NCI-H460 (cell line): ENCODE measurements at regions not wholly inside any gene's neighbourhood (a gene's known extent, or its start where the extent isn't known, plus 50 kb on each side); places are given as distances from the start of the nearest gene placed in this dataset.

Experiments
- DNase-seq: peaks from one replicate; pipeline ENCODE4 v3.0.0-alpha.2; 2016; ENCODE audit warnings: low read depth; ENCODE audit errors: extremely low read depth

DNA sequence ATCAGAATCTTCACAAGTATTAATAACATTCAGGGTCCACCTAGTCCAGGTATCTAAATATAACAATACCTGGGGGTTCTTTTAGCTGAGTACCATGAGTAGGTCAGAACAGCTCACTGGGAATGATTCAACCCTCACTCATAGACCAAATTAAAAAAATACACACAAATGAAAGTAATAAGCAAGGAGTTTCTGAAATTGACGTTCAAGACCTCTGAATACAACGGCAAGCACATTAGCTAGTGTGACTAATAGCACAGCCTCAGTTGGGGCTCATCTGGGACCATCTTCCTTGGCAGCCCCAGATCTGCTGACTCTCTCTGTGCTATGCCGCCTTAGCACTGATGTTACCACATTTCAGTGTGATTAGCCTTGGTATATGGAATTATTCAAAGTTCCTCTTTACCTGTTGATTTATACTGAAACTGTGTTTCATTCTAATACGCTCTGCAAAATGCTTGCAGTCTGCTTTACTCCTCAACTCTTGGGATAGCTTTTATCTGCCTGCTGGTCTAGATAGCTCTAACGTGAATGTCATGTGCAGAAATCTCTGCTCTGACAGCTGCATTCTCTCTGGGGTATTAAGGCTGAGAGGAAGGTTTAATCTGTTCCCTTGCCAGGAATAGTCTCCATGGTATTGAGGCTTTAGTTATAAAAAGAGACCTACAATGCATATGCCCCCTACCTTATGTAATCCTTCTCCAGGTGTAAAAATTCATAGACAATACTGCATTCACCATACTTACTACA, 153.3 kb downstream of the METTL4 start:
- DNase-seq = no peak

DNA sequence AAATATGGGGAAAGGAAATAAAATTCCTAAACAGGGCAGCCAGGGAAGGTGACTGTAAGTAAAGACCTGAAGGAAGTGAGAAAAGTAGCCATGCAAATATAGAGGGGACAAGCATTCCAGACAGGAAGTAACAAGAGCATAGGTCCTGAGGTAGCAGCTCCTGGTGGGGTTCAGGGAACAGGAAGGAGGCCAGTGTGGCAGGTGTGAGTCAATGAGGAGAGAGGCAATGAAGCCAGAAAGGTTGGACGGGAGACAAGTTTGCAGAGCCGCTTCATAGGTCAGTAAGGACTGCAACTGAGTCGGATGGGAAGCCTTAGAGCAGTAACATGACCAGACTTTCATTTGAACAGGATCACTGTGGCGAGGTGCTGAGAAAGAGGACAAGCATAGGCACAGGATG, 150.9 kb downstream of the METTL4 start:
- no peak for DNase-seq

DNA sequence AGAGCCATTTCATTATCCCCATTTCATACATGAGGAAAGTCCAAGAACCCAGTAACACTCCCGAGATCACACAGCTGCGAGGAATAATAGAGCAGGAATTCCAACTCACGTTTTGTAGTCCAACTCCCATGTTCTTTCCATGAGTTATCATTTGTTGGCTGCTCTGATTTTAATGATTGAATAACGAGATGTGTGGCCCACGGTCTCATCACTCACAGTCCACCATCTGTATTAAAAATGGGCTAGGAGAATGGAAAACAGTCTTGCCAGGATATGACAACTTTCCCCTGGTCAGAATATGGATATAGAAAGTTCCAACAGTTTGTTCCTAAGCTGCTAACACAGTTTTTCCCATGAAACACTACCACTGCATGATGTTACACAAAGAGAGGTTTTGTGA, 147.5 kb downstream of the METTL4 start:
- no peak for DNase-seq

DNA sequence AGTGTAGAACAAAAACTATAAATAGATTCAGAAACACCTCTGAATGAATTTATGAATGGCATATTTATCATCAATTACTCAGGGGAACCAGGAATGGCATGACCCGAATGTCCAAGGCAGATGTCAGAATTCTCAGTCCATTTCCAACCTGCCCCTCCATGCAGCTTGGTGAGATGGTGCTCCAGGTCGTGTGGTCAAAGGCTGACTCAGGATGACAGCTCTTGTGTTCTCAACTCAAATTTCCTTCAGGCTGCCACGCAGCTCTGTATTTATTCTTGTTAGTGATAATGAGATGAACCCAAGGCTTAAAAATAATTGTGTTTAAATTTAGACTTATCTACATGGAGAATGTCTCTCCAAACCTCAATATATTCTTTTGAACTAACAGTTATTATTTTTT, 146.9 kb downstream of the METTL4 start:
- no peak for DNase-seq

DNA sequence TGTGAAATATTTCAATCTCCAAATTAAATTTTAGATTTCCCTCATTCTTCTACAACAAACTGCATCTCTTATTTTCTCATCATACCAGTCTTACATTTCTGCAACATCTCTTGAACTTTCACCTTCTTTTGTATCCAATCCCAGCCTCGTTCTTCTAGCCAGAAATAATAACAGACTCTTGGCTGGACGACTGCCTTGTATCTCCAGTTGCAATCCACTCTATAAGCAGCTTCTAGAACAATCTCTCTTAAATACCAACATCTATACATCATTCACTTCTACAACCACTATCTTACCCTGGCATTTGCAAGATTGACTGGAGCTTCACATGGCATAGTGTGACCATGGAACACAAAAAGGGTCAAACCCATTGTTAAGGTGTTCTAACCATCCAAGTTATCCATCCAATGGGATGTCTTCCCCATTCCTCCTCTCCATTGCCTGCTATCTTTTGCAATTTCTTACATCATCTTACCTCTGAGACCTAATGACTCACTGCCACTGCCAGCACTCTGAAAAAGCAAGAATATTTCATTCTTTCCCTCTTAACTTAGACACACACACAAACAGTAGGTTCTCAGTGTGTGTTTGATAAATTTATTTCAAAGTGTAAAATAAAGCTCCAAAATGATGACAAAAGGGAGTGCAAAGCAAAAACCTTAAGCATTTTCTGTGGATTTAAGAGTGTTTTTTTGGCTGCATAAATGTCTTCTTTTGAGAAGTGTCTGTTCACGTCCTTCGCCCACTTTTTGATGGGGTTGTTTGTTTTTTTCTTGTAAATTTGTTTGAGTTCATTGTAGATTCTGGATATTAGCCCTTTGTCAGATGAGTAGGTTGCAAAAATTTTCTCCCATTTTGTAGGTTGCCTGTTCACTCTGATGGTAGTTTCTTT, 145.6 kb downstream of the METTL4 start:
- DNase-seq = no peak

DNA sequence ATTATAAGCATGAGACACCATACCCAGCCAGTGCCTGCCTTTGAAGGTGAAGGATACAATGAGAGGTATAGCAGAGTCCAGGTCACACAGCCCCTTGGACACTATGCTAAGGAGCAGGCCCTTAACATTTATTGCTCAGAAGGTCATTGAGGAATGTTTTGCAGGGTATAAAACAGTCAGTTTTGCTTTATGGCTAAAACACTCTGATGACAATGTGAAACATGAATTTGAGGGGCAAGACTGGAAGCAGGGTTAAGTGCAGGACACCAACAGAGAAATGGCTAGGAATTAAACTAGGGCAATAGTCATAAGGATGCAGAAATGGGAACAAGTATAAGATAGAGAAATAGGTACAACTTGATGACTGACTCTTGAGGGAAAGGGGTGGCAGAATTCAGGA, 141.1 kb downstream of the METTL4 start:
- no peak for DNase-seq

DNA sequence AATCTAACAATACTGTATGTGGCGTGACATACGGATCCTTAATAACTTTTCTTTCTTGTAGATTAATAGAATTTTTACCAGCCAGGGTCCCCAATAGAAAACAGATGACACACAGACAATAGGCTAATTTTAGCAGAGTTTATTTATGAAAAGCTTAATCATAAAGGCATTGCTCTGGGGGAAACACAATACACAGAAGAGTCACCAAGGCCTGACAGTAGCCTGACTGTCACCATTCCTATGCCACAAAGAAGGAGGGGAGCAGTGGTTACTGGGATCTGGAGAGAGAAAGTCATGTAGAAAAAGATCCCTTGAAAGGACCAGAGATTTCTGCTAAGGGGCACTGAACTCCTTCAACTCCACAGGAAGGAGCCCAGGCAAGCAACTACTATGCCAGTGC, 139.5 kb downstream of the METTL4 start:
- no peak for DNase-seq

DNA sequence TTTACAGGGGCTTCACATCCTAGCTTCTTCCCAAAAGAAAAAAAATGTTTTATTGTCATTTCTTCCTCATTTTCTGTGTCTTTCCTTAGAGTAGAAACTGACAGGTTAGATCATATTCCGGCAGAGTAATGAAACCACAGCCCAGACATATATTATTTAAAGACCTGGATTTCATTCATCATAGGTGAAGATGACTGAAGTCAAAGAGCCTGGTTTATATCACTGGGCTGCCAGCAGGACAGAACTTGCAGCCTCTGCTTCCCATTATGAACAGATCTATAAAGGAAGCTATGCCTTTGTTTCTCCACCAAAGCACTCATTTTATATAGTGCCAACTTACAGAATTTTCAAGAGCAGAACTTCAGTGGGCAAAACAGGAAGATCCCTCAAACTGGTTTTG, 137.9 kb downstream of the METTL4 start:
- DNase-seq = no peak

DNA sequence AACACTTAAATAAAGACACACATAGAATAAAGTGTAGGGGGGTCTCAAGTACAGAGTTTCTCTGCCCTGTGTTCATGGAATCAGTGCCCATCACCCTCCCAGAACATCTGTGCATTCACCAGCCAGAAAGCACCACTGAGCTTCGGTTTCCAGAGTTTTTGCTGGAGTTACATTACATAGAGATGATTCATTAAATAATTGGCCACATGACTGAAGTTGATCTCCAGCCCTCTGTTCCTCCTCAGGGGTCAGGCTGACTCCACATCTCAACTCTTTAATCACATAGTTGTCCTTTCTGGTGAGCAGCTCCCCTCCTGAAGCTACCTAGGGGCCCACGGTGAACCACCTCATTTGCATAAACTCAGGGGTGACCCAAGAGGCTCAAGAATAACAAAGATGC, 129.8 kb downstream of the METTL4 start:
- no peak for DNase-seq

DNA sequence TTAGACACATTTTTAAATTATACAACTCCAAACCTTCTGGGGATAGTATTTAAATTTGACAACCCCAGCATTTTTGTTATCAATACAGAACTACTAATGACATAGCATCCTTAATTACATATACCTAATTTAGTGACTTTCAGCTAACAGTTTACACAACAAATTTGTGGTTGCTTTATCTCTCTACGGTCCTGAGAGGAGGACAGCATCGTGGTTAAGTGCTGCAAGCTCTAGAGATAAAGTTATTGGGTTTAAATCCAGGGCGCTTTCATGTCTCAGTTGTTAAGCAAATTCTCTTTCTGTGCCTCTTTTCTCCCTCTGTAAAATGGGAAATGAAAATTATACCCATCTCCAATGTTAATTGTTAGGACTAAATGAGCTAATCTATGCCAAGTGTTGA, 129.3 kb downstream of the METTL4 start:
- no peak for DNase-seq

DNA sequence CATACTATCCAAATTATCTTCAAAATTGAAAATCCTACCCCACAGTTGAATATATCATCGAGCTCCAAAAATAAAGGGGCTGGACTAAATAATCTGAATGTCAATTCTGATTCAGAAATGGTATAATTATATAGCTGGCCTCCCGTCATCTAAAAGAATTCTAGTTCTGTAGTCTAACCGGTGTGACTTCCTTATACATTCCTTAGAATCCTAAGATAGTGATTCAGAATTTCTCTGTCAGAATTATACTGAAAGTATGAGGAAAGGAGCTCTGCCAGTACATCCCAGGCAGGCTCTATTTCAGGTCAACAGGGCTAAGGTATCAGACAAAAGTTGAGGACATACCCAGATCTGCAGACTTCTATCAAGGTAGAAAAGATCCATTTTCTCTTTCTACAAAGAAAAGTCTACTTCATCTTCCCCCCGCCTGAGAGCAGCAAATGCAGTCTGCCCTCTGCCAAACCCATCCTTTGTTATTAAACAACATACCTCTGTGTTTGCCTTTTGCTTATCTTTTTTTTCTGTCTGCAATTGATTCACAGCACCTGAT, 128.5 kb downstream of the METTL4 start:
- DNase-seq = no peak

DNA sequence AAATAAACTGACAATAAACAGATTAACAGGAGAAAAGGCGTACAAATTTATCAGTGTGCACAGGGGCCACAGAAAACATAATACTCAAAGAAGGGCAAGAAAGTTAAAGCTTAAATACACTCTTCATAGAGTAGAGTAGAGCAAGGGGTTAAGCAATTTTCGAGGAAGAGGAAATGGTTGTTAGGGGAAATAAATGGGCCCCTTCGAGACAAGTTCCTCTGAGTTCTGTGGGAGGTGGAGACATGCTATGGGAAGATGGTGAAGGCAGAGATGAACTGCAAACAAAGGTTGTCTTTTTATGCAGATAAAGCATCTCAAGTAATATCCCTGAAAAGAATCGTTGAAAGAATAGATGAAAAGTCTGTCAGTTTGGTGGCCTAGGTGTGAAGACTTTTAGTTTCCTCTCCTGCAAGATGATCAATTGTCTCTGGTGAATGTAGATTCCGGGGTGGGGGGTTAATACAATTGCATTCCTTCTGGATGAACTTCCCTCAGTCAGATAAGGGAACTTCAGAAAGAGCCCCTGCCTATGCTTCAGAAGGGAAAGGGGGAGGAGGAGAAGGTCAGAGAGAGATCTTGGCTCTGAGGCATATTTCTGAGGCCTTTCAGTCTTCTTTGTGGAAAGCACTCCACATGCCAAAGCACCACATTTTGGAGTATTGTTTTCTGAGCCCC, 127.0 kb downstream of the METTL4 start:
- DNase-seq = no peak

DNA sequence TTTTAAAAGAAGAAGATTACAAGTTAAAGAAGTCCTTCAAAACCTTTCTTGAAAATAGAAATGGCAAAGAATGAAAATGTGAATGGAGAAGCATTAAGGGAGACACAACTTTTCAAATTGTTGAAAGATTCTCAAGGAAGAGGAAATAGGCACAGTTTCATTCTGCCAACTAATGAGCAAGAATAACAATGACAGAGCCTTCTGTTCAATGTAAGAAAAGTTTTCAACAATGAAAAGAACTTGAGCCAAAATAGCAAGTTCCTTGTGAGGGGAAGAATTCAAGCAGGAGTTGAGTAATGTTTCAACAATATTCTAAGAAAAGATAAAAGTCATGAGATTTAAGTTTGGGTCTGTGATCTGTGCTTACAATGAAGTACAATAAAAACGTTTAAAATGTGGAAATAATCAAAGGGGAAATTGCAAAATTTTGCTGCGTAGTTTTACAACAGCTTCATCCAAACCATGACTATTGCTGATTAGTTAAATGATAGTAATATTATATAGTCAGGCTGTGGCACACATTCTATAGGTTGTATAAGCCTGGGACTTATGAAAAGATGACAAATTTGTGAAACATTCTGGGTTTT, 122.6 kb downstream of the METTL4 start:
- no peak for DNase-seq

DNA sequence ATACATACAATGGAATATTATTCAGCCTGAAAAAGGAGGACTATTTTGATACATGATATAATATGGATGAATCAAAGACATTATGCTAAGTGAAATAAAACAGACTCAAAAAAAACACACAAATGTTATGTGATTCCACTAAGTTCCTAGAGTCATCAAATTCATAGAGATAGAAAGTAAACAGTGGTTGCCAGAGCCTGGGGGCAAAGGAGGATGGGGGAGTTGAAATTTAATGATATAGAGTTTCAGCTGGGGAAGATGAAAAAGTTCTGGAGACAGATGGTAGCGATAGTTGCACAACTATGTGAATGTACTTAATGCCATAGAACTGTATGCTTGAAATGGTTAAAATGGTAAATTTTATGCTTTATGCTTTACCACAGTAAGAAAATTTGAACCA, 119.7 kb downstream of the METTL4 start:
- DNase-seq = no peak

DNA sequence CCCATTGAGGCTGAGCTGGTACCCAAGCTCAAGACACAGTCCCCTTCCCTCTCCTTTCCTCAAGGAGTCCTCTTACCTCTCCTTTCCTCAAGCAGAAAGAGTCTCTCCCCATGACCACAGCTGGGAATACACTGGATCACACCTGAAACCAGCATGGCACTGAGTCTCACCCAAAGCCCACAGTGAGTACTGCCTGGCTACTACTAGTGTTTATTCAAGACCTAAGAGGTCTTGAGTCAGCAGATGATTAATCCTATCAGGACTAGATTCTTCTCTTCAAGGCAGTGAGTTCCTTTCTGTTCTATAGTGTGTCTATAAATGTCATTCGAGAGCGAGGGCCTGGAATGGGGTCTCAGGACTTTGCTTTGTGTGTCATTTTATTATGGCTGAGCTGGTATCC, 111.4 kb downstream of the METTL4 start:
- DNase-seq = no peak

DNA sequence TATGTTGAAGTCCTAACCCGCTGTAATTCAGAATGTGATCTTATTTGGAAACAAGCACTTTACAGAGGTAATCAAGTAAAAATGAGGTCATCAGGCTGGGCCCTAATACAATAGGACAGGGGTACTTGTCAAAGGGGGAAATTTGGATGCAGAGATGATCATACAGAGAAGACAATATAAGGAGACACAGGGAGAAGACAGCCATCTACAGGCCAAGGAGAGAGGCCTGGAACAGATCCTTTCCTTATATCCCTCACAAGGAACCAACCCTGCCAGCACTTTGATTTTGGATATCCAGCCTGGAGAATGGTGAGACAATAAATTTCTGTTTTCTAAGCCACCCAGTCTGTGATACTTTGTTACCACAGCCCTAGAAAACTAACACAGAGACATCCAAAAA, 104.3 kb downstream of the METTL4 start:
- DNase-seq = no peak

DNA sequence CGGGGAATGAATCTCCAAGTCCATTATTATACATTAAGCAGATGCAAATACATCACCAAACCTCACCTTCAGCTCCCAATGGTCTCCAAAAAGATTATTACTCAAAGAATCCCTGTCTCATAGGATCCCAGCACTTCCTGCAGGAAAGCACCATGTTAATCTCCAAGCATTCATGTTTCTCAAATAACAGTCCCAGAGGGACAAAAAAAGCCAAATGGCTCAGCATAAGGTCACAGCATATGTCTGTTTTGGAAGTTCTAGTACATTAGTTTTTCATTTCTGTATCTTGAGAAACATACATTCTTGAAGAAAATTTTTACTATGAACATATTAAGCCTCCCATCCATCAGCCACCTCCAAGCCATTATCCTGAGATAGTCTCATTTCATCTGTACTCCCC, 103.3 kb downstream of the METTL4 start:
- DNase-seq = no peak

DNA sequence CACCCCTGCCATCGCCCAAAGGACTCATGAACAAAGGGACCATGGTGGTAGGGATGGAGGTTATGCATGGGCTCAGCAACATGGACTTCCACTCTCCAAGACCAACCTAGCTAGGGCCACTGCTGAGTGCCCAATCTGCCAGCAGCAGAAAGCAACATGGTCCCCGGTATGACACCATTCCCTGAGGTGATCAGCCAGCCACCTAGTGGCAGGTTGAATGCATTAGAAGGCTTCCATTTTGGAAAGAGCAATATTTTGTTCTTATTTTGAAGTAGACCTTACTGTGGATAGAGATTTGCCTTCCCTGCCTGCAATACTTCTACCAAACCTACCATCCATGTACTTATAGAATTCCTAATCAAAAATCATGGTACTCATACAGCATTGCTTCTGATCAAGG, 99.8 kb downstream of the METTL4 start:
- no peak for DNase-seq

DNA sequence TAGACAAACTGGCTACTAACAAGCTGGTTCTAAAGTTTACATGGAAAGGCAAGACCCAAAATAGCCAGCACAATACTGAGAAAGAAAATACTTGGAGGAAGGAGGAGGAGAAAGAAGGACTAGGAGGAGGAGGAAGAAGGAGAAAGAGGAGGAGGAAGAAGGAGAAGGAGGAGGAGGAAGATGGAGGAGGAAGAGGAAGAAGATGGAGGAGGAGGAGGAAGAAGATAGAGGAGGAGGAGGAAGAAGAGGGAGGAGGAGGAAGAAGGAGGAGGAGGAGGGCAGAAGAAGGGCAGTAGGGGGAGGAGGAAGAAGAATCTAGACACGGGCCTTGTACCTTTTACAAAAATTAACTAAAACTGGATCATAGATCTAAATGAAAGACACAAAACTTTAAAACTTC, 92.6 kb downstream of the METTL4 start:
- no peak for DNase-seq

DNA sequence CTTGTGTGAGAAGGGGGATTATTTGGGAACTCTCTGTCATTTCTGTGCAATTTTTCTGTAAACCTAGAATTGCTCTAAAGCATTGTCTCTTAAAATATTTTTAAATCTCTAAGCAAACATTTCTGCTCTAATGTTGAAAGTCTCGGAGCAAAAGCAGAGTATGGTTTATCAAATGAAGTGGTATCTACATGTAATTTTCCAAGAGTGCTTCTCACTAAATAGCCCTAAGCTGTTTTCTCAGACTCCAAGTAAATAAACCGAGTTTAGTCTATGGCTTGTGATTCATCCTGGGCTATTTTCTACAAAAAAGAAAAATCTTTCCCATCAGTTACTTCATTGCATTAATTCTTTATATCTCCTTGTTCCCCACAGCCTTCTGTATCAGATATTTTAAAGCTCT, 90.8 kb downstream of the METTL4 start:
- no peak for DNase-seq
